GM13976 (cell line): ENCODE measurements at regions not wholly inside any gene's neighbourhood (a gene's known extent, or its start where the extent isn't known, plus 50 kb on each side); places are given as distances from the start of the nearest gene placed in this dataset.
A peak's percentile ranks its signal among the peaks of the same experiment; 100 is the strongest.
"Not testable (repeated sequence)": the region's sequence is repeated elsewhere in the genome, so short reads cannot be mapped to it uniquely, and the experiment has no call there.

ENCODE experiments used
- DNase-seq: peaks from one replicate; pipeline ENCODE4 v3.0.0; 2012; ENCODE audit warnings: low spot score
- in situ Hi-C: fragments of 300-500 bp; cut with MboI; formaldehyde crosslinking; loops from one replicate; pipeline ENCODE4 v1.12.0; 2022; ENCODE audit warnings: low sequenced_read_pairs, mixed read lengths, inconsistent platforms; ENCODE audit not compliant: unreplicated experiment
- TF ChIP-seq, protein P1 (sequence below): IDR thresholded peaks from 2 replicates; pipeline ENCODE4 v1.5.1; 2012; ENCODE audit warnings: borderline replicate concordance, mild to moderate bottlenecking; ENCODE audit not compliant: insufficient read depth; ENCODE audit errors: extremely low read depth, missing control alignments, control extremely low read depth

DNA sequence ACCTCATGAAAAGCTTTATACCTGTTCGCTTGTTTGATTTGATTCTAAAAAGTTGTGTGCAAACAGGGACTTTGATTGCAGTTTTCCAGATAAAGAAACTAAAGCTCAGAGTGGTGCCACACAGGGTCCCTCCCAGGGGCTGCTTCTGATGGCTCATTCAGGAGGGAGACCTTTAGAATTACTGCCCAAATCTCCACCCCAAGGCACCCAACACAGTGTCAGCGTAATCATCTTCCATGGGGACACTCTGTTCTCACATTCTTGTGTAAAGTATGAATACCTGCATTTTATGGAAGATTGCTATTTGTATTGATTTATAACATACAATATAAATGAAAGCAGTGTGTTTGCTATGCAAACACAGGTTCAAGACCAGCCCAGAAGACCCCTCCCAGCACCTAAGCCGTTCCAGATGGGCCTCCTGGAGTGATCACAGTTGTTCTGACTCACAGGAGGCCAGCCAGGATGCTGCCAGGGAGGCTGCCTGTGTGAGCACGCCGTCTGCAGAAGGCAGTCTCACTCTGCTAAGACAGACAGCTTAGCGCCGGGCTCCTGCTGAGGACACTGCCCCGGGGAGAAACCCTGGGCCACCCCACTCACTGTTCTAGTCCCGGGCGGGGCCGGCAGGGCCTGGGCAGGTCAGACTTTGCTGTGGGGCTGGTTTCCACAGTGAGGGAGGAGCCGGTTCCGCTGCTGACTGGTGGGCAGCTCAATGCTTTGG, 185.6 kb downstream of the FAM43A start:
- peak; percentile 65 for DNase-seq
- TF ChIP-seq, protein P1, sequence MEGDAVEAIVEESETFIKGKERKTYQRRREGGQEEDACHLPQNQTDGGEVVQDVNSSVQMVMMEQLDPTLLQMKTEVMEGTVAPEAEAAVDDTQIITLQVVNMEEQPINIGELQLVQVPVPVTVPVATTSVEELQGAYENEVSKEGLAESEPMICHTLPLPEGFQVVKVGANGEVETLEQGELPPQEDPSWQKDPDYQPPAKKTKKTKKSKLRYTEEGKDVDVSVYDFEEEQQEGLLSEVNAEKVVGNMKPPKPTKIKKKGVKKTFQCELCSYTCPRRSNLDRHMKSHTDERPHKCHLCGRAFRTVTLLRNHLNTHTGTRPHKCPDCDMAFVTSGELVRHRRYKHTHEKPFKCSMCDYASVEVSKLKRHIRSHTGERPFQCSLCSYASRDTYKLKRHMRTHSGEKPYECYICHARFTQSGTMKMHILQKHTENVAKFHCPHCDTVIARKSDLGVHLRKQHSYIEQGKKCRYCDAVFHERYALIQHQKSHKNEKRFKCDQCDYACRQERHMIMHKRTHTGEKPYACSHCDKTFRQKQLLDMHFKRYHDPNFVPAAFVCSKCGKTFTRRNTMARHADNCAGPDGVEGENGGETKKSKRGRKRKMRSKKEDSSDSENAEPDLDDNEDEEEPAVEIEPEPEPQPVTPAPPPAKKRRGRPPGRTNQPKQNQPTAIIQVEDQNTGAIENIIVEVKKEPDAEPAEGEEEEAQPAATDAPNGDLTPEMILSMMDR = no peak
- in situ Hi-C loops = no loop called here

DNA sequence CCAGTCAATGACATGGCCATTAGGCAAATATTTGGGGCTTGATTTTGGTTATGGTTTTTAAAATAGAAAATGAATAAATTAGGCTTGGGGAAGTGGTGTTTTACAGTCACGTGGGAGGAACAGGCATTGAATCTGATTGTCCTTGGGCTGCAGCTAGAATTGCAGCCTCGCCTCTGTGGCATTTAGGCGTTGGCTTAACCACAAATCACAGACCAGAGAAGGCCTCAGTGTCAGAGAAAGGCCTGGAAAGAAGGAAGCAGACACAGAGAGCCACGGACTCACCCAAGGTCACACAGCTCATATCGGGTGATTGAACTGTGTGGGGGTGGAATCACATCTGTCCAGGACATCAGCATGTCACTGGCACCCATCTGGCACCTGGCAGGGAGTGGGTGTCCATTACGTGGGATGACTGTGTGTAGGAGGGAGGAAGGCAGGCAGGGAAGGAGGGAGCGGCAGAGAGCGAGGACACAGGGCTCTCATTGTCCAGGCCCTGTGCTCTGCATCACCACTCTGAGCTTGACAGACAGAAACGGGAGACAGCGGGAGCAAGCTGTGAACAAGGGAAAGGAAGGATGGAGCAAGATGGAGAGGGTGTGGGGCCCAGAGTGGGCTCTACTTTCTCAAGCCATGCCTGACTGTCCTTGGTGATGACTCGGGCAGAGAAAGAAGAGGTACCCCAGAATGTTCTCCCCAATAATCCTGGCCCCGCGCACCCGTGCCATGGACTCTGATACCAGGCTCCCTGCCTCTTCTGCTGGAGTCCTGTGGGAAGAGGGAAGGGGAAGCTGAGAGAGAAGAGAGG, 186.4 kb downstream of the FAM43A start:
- in situ Hi-C loops = no loop called here
- TF ChIP-seq, protein P1 = no peak
- no peak for DNase-seq

DNA sequence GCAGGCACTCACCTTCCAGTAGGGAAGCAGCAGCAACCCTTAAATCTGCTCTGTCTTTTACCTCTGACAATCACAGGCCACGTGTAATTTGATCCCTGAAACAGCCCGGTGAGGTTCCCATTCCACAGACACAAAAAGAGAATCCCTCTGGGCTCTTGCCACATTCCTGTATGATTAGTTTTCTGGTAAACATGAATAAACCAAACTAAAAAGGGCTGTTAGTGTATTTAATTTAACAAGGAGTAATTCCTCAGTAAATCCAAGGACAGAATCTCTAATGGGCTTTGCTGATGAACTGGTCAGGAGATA, 186.9 kb downstream of the FAM43A start:
- in situ Hi-C loops = no loop called here
- TF ChIP-seq, protein P1 = no peak
- no peak for DNase-seq

DNA sequence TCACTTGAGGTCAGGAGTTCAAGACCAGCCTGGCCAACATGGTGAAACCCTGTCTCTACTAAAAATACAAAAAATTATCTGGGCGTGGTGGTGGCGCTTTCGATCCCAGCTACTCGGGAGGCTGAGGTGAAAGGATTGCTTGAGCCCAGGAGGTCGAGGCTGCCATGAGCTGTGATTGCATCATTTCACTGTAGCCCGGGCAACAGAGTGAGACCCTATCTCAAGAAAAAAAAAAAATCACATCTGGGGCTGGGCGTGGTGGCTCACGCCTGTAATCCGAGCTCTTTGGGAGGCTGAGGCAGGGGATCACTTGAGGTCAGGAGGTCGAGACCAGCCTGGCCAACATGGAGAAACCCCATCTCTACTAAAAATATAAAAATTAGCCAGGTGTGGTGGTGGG, 187.8 kb downstream of the FAM43A start:
- DNase-seq, in situ Hi-C loops: not testable (repeated sequence)

DNA sequence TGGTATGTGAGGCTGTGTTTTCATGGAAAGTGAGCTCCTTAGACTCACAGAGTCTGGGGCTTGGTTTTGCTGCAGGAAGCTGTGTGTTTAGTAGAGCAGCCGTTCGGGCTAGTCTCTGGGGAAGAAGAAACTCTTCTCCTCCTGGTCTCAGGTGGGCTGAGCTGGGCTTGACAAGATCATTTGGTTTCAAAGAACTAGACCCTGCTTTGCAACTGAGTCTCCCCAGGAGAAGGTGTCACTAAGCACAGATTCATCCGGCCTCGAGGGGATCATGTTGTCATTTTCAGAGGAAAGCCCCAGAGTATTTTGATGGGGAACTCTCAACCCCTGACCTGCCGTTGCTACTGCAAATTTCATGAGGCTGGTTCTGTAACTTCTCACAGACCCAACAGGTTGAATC, 188.5 kb downstream of the FAM43A start:
- TF ChIP-seq, protein P1 = no peak
- no peak for DNase-seq
- in situ Hi-C loops = no loop called here

DNA sequence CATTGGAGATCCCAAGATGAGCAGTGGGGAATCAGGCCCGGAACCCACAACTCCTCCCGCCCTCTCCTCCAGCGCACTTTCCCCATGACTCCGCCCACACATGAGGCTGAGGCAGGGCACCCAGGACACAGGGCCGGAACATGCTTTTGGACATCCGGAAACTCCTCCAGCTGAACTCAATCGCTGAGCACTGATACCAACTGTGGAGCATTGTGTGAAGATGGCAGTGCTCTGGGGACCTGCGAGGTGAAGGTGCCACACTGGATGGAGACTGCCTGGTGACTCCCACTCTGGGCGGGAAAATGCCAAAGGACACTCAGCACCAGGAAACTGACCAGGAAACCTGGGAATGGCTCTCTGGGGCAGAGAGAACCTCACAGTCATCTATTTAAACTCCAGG, 189.1 kb downstream of the FAM43A start:
- in situ Hi-C loops = no loop called here
- no peak for DNase-seq
- TF ChIP-seq, protein P1 = no peak
